NCI-H446 treated with DMSO at 0.1 percent for 48 hours (cell line): ENCODE measurements at regions not wholly inside any gene's neighbourhood (a gene's known extent, or its start where the extent isn't known, plus 50 kb on each side); places are given as distances from the start of the nearest gene placed in this dataset.

Experiments used
- DNase-seq: peaks from one replicate; lab custom pipeline; 2025; lab: John Stamatoyannopoulos, UW

DNA sequence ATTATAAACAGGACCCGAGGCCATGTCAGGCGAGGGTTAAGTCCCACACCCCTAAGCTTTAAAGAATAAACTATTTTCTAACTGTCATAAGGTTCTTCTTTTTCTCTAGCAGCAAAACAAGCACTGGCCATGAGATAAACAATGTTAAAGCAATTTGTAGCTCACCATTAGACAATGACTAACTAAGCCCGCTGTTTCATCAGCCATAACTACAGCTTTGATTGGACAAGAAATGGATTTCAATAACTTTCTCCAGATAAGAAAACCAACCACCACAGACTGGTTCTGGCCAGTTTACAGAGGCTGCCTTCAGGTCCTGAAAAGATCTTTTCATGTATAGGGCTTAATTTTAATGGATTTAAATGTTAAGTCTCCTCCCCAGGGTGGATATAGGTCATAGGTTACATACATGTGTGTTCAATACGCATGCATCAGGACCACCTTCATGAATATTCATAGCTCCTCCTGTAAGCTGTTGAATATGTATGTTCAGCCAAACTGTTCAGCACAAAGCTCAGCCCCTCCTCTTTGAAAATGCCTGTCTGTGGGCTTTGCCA lies 108.7 kb upstream of the RAB6C start:
- DNase-seq = no peak

DNA sequence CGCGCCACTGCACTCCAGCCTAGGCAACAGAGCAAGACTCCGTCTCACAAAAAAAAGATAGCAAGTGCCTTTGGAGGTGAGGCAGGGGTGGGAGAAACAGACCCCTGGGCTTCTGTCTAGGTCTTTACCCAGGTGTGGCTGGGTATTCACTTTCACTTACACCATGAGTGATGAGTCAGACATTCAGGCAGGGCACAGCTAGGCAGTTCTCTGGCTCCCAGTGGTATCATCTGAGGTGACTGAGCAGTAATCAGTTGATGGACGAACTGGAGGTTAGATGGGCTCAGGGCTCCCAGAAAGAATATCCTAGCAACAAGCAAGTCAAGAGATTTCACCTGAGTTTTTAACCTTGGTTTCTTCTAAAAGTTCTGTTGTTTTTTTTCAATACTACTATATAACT lies 107.0 kb upstream of the RAB6C start:
- DNase-seq = no peak

GRCh38 chr2:129876541-129876940 lies 102.9 kb upstream of the RAB6C start:
- DNase-seq = no peak

- DNase-seq = peak; percentile 52
Observed at GRCh38 chr2:129877289-129877741, 102.2 kb upstream of the RAB6C start.

- peak; percentile 7 for DNase-seq
Observed at GRCh38 chr2:129877795-129878775, 101.4 kb upstream of the RAB6C start.

DNA sequence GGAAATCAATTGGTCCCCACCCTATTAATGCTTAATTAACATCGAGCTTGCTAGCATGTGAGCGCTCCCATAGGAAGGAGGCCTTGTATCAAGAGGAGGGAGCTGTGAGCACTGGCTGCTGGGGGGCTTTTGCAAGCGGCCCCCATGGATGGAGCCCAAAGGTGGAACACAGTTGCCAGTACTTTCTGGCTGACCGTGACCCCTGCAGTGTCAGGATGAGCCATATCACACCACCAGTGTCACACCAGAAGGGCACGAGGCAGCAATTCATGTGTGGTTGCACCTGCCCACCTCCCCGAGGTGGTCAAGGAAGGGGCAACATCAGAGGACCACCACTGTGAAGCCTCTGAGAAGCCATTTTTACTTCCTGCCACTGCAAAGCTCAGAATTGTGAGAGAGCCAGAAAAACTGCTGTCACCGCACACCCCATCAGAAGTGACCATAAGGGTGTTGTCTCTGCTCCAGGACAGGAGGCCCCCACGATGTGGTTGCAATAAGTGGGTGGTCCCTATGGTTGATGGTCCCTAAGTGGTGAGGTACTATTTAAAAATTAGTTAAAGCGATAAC lies 99.8 kb upstream of the RAB6C start:
- DNase-seq = no peak

DNA sequence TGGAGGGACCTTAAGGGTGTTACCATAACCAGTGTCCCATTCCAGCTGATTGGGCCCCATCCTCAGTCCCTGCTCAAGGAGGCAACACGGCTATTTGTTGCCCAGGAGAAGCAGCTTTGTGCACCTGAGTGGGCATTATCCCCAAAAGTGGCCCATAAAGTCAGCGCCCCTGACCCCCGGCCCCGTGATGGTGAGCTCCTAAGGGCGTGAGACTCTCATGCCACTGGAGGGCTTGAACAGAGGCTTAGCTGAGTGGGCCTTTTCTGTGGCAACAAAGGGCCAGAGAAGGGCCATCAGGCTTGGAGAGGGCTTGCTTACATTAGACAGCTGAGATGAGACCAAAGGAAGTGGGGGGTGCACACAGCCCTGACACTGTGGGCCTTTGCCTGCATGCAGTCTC lies 99.2 kb upstream of the RAB6C start:
- no peak for DNase-seq

GRCh38 chr2:129880971-129881370 lies 98.5 kb upstream of the RAB6C start:
- DNase-seq = no peak

DNA sequence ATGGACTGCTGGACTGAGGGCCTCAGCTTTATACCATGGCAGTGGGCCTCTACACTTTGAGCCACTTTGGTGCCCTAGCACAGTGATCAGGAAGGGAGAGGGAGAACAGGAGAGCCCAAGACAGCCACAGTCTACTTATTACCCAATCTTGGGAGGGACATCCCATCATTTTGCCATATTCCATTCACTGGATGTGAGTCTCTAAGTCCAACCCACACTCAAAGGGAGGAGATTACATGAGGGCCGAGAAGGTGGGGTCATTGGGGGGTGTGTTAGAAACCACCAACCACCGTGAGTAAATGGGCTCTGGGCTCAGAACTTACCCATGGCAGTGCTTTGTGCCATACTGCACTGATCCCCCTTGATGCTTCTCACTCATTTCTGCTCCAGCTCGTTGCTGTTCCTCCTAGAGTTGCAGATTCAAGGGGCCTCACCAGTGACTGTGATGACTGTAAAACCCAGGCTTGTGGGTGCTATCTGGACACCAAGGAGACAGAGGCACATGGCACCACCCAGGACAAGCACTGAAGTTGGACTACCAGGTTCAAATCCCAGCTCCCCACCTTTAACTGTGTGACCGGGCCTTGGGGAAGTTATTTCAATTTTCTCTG lies 97.6 kb upstream of the RAB6C start:
- DNase-seq = no peak

- no peak for DNase-seq
Observed at GRCh38 chr2:129882476-129882875, 97.0 kb upstream of the RAB6C start.

DNA sequence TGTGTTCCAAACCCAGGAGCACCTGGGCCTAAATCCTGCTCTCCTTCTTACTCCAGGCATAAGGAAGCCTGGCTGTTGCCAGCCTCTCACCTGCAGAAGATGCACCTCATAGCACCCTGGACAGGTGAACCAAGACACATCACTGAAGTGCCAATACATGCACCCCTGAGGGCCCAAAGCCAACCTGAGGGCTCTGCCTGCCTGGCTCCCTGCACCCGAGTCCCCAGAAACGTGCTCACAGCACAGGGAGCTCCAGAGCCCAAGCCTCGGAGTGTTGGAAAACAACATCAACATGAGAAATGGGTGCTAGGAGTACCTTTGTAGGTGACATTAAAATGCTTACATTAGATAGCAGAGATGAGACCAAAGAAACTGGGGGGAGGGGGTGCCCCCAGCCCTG lies 96.3 kb upstream of the RAB6C start:
- no peak for DNase-seq

- DNase-seq = no peak
Observed at GRCh38 chr2:129884221-129884786, 95.2 kb upstream of the RAB6C start.

DNA sequence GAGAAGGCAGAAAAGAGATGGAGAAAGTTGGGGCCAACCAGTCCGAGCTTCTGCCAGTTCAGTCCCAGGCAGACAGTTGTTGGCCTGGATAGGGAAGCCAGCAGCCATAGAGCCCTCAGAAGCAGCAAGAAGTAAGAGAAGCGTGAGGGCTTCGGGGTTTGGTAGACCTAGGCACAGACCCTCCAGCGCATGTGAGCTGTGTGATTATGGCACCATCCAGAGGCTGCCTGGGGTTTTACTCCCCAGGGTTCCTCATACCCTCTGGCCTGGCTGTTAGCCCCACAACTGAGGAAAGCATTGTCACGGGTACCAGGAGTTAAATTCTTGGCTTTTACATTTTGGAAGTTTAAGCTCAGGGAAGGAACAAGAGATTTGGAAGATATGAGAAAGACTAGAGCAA lies 93.7 kb upstream of the RAB6C start:
- no peak for DNase-seq

DNA sequence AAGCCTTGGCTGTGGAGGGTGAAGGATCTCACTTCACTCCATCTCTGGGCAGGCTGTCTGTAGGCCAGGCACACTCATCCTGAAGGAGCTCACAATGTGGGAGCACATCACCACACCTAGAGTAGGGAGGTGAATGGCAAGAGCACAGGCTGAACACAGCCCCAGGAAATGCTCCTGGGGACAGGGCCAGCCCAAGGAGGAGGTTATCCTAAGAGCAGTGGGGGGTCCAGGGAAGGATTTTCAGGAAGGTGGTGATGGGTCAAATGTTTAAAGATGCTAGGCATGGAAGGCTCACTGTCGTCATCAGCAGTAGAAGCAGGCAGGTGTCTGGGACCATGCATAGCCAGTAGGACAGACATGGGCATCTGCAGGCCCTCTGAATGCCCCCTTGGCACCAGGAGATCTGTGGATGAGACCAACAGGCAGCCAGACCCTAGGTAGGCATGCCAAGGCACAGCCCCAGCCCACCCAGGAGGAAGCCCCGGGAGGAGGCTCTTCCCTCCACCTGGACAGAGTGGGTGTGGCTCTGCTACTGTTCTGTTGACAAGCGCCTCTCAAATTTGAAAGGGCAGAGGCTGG lies 91.7 kb upstream of the RAB6C start:
- no peak for DNase-seq

GRCh38 chr2:129888461-129888860 lies 91.0 kb upstream of the RAB6C start:
- DNase-seq = no peak

DNA sequence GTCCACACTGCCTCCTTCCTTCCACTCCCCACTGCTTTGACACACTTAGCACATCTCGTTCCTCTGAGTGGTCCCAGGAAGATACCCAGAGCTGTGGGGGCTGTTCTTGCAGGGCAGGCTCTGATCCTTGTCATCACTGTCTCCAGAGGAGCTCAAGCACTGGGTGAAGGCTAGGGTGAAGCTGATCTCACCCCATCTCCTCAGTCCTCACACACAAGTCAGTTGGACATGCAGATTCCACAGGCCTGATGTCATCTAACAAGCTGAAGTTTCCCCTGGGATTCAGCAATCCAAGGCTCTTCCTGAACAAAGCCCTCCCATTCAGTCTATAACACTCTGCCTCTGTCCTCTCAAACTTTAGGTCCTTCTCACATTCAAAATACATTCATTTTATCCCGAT lies 90.6 kb upstream of the RAB6C start:
- no peak for DNase-seq

DNA sequence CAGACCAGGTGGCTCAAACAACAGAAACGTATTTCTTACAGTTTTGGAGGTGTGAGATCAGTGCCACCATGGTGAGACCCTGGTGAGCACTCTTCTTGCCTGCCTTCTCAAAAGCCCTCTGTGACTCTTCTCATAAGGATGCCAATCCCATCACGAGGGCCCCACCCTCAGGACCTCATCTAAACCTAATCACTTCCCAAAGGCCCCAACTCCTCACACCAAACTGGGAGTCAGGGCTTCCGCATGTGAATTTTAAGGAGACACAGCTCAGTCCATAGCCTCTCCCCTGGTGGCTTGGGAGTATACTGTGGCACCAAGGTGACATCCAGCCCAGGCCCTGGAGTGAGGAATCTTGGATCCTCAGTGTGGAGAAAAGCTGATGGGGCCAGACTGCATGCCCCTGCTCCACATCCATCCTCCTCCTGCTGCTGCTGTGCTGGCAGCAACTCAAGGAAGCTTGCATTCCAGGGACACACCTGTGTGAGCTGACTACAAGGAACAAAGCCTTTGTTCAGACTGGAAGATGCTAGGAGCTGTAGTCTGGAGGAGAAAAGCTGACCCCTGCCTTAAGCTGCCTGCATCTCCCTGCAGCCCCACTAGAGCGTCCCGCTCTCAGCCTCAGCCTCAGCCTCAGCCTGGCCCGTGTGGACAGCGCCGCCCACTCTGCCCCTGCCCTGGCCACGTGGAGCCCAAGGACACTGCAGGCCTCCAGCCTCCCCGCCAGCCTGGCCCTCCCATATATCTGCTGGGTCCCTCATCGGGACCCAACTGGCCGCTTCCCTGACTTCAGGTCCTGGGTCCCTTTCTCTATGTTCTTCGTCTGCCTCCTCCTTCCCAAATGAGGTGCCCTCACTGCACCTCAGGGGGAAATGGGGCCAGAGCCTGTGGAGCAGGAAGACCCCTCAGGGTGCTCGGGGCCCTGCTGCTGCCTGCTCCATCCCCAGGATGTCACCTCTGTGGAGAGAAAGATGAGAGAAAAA lies 87.8 kb upstream of the RAB6C start:
- no peak for DNase-seq

DNA sequence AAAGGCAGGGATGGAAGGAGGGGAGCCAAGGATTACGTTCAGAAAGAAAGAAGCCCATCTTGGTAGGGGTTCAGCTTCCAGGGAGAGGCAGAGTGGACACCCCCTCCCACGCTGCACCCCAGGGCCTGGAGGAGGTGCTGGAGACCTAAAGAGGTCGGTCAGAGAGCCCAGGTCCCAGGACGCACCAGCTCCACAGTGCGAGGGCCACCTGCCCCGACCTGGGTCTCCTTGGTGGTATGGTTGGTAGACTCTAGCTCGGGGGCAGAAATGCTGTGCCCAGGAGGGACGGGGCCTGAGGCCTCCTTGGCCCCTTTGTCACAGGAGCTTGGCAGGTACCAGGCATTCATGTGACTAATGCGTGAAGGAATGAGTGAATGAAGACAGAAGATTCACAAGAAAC lies 87.1 kb upstream of the RAB6C start:
- DNase-seq = no peak

DNA sequence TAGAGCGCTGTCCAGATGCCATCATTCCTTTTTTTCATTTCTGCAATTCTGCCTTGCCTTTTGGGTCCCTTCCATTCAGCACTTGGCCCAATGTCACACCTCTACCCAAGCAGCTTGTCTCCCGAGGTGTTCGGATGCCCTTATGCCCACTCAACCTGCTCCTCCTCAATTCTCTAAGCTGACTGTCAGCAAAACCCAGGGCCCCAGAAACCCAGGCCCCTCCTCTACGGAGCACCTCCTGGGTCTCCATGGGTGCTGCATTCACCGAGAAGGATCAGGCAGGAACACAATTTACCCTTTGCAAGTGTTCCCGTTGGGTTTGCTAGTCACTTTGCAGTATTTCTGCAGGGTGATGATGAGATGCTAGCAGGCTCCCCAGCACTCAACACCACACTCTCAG lies 86.7 kb upstream of the RAB6C start:
- DNase-seq = no peak

GRCh38 chr2:129893244-129893643 lies 86.2 kb upstream of the RAB6C start:
- no peak for DNase-seq

GRCh38 chr2:129894616-129895015 lies 84.8 kb upstream of the RAB6C start:
- no peak for DNase-seq
